ENCODE measurements at regions not wholly inside any gene's neighbourhood (a gene's known extent, or its start where the extent isn't known, plus 50 kb on each side); places are given as distances from the start of the nearest gene placed in this dataset.
A peak's percentile ranks its signal among the peaks of the same experiment; 100 is the strongest.
"Not testable (repeated sequence)": the region's sequence is repeated elsewhere in the genome, so short reads cannot be mapped to it uniquely, and the experiment has no call there.

DNA sequence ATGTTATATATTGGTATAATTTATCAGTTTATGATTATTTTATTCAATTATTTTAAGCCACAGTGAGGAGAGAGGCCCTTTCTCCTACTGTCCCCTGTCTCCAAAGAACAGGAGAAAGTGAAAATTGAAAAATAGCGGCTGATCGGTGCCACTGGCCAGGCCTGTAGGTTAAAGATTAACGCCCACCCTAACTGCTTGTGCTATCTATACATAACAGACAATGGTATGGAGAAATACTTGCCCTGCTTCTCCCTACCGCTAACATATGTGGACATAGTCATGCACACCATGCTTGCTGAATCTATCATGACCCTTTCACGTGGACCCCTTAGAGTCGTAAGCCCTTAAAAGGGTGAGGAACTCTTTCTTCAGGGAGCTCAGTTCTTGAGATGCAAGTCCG, 67.5 kb downstream of the EIF1AY start:
- peak; percentile 35 for DNase-seq

DNA sequence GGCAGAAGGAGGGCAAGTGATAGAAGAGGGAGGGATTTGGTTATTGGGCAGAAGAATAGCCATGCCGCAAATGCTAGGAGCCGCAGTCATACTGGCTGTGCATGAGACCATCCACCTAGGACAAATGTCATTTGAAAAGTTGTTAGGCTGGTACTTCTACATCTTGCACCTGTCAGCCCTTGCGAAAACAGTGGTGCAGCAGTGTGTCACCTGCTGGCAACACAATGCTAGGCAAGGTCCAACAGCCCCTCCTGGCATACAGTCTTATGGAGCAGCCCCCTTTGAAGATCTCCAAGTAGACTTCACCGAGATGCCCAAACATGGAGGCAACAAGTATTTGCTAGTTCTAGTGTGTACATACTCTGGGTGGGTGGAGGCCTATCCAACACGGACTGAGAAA, 72.7 kb downstream of the EIF1AY start:
- no peak for DNase-seq

DNA sequence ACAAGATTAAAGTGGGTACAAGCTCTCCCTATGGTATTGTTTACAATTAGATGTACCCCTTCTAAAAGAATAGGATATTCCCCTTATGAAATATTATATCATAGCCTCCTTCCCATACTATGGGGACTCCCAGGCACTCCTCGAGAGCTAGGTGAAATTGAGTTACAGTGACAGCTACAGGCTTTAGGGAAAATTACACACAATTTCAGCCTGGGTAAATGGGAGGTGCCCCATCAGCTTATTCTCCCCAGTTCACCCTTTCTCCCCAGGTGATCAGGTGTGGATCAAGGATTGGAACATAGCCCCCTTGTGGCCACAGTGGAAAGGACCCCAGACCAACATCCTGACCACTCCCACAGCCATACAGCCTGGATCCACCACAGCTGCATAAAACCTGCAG, 73.3 kb downstream of the EIF1AY start:
- peak; percentile 52 for DNase-seq

DNA sequence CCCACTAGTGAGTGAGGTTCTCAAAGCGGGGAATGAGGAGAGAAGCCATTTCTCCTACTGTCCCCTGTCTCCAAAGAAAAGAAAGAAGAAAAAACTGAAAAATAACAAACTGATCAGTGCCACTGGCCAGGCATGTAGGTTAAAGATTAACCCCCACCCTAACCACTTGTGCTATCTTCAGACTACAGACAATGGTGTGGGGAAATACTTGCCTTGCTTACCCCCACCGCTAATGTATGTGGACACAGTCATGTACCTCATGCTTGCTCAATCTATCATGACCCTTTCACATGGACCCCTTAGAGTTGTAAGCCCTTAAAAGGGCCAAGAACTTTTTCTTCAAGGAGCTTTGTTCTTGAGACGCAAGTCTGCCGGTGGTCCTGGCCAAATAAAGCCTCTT, 75.9 kb downstream of the EIF1AY start:
- DNase-seq, result peak; percentile 76

DNA sequence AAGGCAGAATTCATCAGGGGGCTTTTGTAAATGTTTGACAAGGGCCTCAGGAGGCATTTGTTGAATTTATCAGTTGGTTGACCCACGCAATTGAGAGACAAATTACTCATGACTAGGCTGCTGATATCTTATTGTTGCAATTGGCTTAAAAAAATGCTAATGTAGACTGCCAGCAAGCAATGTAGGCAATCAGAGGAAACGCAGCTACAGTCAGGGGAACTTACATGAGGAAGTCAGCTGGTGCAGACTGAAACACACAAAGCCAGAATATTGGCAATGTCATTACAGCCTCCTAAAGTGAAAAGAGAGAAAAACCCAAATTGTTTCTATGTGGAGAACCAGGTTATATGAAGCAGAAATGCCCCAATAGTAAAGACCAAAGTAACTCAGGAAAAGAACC, 83.9 kb downstream of the EIF1AY start:
- peak; percentile 49 for DNase-seq

DNA sequence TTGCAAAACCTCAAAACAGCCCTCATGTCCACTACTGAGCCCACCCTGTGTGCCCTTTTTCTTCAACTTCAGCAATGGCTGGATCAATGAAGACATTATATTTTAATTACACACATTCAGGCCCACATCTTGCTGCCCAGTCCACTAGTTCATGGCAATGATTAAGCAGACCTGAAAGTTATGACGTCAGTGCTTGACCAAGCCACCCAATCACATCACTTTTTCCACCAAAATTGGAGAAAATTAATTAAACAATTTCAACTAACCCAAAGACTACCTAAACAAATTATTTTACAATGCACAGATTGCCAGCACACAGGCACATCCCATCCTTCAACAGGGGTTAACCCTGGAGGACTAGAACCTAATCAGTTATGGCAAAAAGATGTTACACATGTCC, 86.6 kb downstream of the EIF1AY start:
- DNase-seq, result no peak

DNA sequence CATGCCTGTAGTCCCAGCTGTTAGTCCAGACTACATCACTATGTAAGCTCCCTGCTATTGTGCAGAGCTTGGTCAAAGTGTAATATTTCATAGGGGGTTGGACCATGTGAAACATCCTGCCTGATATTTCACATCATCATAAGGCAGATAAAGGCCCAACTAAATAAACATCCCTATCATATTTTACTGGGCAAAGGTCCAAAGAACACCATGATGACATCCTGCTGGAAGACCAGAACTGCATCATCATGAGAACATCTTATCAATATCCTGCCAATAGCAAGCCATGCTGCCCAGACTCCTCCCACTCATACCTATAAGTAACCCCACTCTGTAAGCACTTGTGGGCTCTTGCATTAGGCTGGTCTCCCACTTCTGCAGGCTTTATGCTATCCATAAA, 88.6 kb downstream of the EIF1AY start:
- peak; percentile 11 for DNase-seq

DNA sequence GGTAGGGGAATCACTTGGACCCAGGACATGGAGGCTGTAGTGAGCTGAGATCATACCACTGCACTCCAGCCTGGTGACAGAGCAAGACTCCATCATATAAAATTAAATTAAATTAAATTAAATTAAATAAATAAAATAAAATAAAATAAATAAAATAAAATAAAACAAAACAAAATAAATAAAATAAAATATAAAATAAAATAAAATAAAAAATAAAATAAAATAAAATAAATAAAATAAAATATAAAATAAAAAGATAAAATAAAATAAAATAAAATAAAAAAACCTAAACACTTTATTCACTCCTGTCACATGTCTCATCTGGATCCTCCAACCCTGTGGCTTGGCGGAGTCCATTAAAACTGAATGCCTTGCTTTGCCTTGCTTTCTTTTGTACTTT, 89.8 kb downstream of the EIF1AY start:
- DNase-seq, result not testable (repeated sequence)

DNA sequence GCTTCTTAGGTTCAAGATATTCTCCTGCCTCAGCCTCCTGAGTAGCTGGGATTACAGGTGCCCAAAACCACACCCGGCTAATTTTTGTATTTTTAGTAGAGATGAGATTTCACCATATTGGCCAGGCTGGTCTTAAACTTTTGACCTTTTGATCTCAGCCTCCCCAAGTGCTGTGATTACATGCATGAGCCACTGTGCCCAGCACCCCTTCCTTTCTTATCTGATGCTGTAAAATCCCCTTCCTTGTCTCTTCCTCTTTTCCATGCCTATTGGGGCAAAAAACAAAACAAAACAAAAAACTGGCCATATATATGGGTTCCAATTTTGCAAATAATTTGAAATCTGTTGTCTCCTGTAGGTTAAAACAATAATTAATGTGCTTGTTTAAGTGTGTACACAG, 74.0 kb upstream of the RPS4Y2 start:
- DNase-seq, result no peak

DNA sequence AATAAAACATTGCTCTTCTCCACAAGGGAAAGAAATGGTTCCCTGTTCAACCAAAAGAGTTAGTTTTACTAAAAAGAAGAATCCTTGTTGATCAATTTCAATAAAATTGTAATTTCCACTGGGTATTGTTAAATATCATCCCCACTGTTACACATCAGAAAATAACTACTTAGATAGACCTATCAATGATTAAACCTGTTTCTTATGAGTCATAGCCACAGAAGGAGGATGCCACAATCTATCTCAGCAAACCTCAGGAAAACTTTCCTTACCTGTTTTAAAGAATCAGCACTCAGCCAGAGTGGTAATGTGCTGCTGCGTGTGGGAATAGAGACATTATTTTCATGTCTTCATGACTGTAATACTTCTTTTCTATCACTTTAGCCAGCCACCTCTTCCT, 72.5 kb upstream of the RPS4Y2 start:
- DNase-seq, result no peak

DNA sequence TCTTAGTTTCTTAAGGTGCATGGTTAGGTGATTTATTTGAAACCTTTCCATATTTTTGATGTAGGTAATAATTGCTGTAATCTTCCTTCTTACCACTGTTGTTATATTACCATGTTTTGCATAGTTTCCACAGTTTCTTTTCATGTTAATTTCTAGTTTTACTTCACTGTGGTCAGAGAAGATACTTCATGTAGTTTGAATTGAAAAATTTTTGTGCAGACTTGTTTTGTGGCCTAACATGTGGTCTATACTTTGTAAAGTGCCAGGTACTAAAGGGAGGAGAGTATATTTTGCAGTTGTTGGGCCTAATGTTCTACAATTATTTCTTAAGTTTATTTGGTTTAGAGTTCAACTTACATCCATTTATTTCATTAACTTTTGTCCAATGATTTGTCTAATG, 69.2 kb upstream of the RPS4Y2 start:
- no peak for DNase-seq
